Fibroblast of villous mesenchyme (primary cell): ENCODE measurements at regions not wholly inside any gene's neighbourhood (a gene's known extent, or its start where the extent isn't known, plus 50 kb on each side); places are given as distances from the start of the nearest gene placed in this dataset.
"Not testable (repeated sequence)": the region's sequence is repeated elsewhere in the genome, so short reads cannot be mapped to it uniquely, and the experiment has no call there.

Experiments used
- DNase-seq: peaks from one replicate; pipeline ENCODE4 v3.0.0-alpha.2; 2010; ENCODE audit warnings: low read depth
- H3K4me3 ChIP-seq: 2 replicates; pipeline ENCODE4 v1.5.1; 2011; ENCODE audit warnings: low read depth, mild to moderate bottlenecking, low read length
- TF ChIP-seq, protein P1 (sequence below): IDR thresholded peaks from 2 replicates; pipeline ENCODE4 v1.5.1; 2012; ENCODE audit warnings: low read depth, mild to moderate bottlenecking, low read length; ENCODE audit not compliant: insufficient read depth

DNA sequence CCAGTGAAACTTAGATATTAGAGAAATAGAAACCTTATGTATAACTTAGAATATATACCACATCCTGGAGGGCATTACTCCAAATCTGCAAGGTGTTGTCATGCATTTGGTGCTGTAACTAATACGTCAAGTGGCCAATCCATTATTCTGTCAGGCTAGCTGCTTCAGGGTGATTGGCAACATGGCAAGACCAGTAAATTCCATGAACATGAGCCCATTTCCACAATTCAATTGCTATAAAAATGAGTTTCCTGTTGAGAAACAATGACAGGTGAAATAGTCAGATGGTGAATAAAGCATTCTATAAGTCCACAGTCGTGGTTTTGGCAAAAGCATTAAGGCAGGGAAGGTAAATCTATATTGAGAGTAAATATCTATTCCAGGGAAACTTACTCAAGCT is 566.0 kb downstream of the ADGRL2 start:
- H3K4me3 ChIP-seq = no peak overlapping the region
- DNase-seq = no peak
- TF ChIP-seq, protein P1, sequence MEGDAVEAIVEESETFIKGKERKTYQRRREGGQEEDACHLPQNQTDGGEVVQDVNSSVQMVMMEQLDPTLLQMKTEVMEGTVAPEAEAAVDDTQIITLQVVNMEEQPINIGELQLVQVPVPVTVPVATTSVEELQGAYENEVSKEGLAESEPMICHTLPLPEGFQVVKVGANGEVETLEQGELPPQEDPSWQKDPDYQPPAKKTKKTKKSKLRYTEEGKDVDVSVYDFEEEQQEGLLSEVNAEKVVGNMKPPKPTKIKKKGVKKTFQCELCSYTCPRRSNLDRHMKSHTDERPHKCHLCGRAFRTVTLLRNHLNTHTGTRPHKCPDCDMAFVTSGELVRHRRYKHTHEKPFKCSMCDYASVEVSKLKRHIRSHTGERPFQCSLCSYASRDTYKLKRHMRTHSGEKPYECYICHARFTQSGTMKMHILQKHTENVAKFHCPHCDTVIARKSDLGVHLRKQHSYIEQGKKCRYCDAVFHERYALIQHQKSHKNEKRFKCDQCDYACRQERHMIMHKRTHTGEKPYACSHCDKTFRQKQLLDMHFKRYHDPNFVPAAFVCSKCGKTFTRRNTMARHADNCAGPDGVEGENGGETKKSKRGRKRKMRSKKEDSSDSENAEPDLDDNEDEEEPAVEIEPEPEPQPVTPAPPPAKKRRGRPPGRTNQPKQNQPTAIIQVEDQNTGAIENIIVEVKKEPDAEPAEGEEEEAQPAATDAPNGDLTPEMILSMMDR = no peak

DNA sequence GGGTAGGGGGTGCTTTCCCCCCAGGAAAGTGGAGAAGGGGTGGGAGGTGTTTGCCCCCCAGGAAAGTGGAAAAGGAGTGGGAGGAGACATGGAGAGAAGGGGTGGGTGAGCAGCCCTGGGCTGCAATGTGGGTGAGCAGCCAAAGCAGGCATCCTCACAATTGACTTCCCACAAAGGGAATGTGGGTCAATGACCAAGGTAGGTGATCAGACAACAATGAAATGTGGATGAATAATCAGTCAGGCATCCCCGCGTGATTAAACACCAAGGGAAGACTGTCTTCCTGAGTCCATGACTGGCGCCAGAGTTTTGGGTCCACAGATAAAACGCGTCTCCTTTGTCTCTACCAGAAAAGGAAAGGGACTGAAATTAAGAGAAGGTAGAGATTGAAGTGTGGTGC is 558.8 kb downstream of the ADGRL2 start:
- not testable (repeated sequence) for DNase-seq, H3K4me3 ChIP-seq

DNA sequence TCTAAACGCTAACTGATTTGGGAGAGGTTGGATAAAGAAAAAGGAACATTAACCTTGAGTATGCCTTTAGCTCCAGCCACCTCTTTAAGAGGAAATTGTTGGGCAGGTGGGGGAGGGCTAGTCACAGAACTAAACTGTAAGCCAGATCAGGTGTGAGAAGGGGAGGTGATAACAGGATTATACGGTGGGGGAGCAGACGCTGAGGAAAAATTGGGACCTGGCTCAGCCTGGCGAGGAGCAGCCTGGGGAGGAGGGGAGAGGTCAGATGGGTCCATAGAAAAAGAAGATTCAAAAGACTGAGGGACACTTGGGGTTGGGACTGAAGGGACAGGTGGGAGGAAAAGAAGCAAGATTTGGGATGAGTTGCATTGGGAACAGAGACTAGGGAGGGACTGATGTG is 558.0 kb downstream of the ADGRL2 start:
- H3K4me3 ChIP-seq, DNase-seq: not testable (repeated sequence)

DNA sequence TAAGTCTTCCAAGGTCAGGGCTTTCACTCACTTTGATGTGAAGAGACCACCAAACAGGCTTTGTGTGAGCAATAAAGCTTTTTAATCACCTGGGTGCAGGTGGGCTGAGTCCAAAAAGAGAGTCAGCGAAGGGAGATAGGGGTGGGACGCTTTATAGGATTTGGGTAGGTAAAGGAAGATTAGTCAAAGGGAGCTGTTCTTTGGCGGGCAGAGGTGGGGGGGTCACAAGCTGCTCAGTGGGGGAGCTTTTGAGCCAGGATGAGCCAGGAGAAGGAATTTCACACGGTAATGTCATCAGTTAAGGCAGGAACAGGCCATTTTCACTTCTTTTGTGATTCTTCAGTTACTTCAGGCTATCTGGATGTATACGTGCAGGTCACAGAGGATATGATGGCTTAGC is 553.8 kb downstream of the ADGRL2 start:
- not testable (repeated sequence) for H3K4me3 ChIP-seq, DNase-seq

DNA sequence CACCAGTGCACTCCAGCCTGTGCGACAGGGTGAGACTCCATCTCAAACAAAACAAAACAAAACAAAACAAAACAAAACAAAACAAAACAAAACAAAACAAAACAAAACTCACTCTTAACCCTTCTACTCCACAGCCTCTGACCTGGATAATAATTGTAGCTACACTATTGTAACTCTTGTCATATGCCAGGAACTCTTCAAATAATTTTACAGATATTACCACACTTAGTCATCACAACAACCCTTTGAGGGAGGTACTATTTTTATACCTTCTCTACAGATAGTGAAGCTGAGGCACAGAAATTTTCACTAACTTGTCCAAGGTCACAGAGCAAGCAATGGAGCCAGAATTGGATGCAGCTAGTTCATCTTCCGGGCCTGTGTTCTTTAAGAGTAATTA is 547.8 kb downstream of the ADGRL2 start:
- TF ChIP-seq, protein P1 = no peak

DNA sequence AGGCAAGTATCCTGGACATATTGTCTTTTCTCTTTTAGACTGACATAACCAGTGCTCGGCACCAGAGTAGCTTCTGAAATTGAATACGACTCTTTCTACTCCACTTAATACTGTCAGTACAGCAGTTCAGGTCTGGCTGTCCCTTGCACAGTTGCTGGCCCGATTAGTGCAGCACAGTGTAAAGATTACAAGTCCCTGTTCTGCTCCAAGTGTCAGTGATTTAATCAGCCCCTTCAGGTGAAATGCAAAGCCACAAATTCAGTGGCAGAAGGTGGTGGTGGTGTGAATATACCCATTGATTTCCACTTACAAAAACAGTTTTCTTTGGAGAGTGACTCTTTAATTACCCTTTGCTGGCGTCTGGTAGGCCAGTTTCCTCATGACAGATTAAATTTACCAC is 545.4 kb downstream of the ADGRL2 start:
- TF ChIP-seq, protein P1 = no peak

More for the DNA sequence above, 547.8 kb downstream of the ADGRL2 start:
- DNase-seq = no peak
- H3K4me3 ChIP-seq = no peak overlapping the region

DNA sequence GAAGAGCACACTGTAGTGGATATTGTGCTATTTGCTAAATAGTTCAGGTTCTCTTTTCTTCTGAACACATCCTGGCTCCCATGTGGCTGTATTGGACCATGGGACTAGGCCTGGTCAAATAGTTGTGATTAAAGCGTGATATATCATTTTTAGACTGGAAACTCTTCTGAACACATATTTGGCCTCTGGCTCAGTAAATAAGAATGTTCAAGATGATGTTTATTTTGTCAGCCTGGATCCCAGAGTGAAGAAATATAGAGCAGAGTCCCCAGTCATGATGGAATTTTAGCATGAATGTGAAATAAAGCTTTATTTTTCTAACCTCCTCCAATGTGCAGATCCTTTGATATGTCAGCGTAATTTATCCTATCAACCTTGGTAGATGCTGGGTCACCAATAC is 542.6 kb downstream of the ADGRL2 start:
- no peak for DNase-seq
- TF ChIP-seq, protein P1 = no peak
- H3K4me3 ChIP-seq = no peak overlapping the region

More for the DNA sequence above, 545.4 kb downstream of the ADGRL2 start:
- H3K4me3 ChIP-seq = no peak overlapping the region
- DNase-seq = no peak

DNA sequence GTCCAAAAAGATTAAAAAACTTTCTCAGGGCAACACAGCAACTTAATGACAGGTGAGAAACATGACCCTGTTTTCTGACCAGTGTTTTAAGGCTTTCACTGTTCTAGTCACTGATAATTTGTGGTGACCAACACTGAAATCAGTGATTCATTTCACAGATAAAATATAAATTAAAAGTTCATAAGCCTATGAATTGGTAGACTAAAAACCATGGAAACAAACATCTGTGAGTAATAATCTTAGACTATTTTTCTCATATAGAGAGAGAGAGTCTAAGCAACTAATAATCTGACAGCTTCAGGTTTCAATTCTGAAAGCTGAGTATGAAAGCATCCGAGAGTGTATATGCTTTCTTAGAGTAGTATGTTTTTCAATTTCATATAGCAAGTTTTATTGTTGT is 536.9 kb downstream of the ADGRL2 start:
- no peak overlapping the region for H3K4me3 ChIP-seq
- TF ChIP-seq, protein P1 = no peak
- no peak for DNase-seq

DNA sequence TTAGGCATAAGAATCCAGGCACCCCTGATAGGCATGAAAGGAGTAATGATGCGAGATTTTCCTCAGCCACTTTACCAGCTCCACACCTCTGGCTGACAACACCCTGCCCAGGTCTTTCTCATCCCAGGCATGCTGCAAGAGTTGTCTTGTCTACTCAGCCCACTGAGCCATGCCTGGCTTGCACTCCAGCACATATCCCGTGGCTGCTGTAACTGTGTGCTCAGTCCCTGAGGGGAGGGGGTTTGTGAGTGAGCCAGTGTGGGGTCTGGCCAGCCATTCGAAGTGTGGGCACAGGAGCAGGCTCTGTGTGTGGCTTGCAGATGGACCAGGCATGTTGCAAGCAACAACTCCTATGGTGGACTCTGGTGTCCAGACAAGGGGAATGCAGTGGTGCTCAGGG is 529.6 kb downstream of the ADGRL2 start:
- TF ChIP-seq, protein P1 = no peak

More for the DNA sequence above, 529.6 kb downstream of the ADGRL2 start:
- no peak overlapping the region for H3K4me3 ChIP-seq
- DNase-seq = no peak
